ENCODE measurements at regions not wholly inside any gene's neighbourhood (a gene's known extent, or its start where the extent isn't known, plus 50 kb on each side); places are given as distances from the start of the nearest gene placed in this dataset.

- ChIA-PET POLR2A (no interaction called here), CTCF (interaction anchor here (1.2 kb wide), 1 partner anchor 1074 kb away, joined by 3 read pairs; no protein-coding TSS in a partner anchor)
- DNase-seq (ENCODE audit: extremely low spot score): no peak
- TF ChIP-seq, protein P1, sequence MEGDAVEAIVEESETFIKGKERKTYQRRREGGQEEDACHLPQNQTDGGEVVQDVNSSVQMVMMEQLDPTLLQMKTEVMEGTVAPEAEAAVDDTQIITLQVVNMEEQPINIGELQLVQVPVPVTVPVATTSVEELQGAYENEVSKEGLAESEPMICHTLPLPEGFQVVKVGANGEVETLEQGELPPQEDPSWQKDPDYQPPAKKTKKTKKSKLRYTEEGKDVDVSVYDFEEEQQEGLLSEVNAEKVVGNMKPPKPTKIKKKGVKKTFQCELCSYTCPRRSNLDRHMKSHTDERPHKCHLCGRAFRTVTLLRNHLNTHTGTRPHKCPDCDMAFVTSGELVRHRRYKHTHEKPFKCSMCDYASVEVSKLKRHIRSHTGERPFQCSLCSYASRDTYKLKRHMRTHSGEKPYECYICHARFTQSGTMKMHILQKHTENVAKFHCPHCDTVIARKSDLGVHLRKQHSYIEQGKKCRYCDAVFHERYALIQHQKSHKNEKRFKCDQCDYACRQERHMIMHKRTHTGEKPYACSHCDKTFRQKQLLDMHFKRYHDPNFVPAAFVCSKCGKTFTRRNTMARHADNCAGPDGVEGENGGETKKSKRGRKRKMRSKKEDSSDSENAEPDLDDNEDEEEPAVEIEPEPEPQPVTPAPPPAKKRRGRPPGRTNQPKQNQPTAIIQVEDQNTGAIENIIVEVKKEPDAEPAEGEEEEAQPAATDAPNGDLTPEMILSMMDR (IDR thresholded peaks at IDR 0.05; ENCODE audit: control extremely low read depth, extremely low read depth, low read depth, missing control alignments): no peak
These were observed 149.7 kb upstream of the ZFHX3 start for GRCh38 chr16:73197598-73197997.

DNA sequence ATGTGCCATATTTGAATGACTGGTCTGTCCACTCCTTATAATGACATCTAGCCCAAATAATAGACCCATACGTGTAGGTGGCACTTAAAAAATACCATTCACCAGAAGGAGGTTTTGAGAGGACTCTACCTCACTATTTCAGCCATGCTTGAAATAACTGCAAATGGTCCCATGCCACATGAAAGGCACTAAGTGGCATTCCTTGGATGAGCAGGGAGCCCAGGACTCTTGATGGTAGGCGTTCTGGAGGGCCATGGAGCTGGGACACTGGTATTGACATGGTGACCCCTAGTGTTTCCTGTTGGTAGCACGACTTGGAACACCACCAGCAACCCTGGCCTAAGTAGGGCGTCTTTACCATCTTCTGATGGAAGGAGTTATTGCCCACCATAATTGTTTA, 148.7 kb upstream of the ZFHX3 start:
- DNase-seq (ENCODE audit: extremely low spot score): peak; percentile 69
- POLR2A ChIA-PET: no interaction called here
- CTCF ChIA-PET: interaction anchor here (0.8 to 2.4 kb wide), 6 partner anchors 11 to 1073 kb away, joined by 3 to 10 read pairs (median 4); no protein-coding TSS in a partner anchor
- TF ChIP-seq, protein P1 (IDR thresholded peaks at IDR 0.05; ENCODE audit: control extremely low read depth, extremely low read depth, low read depth, missing control alignments): peak; percentile 58

DNA sequence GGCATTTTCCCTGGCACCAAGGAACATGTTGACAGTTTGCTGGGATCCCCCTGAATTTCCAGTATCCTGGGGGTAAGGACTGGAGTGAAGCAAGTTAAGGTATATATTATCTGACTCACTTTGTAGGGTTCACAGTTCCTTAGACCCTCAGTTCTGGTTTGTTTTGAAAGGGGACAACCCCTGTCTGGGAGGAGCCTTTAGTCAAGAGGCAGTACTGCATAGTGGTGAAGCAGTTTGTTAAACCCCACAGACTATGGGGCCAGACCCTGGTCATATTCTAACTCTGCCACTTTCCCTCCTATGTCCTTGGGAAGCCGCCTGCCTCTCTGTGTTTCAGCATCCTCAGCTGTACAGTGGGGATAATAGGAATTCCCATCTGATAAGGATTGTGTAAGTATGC, 145.5 kb upstream of the ZFHX3 start:
- ChIA-PET POLR2A (no interaction called here), CTCF (no interaction called here)
- TF ChIP-seq, protein P1 (IDR thresholded peaks at IDR 0.05; ENCODE audit: control extremely low read depth, extremely low read depth, low read depth, missing control alignments): no peak
- DNase-seq (ENCODE audit: extremely low spot score): no peak

DNA sequence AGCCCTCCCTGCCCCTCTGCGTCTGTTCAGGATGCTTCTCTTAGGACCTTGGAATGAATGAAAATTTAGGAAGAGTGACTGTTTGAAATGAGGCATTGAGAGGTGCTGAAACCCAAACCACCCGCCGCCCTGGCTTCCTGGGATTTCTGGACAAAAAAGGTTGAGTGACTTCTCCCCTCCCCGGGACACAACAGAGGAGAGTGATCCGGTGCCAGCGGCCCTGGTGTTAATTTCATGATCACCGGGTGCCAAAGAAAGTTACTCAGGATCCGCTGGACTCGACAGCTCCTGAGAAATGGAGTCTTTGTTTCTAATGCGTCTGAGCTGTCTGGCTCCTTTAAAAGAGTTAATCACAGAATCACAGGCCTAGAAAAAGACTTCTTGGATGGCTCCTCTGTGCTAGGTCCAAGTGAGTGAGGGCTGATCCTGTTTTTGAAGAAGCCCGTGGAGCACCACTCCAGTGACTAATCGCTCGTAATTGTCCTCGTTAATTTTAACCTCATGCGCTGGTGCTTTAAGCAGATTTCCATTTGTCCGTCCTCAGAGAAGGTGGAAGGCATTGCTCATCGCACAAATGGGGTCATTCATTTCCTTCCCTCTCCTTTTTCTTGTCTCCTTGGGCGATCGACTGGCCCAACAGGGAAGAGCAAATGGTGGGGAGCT, 144.4 kb upstream of the ZFHX3 start:
- POLR2A ChIA-PET: no interaction called here
- CTCF ChIA-PET: no interaction called here
- no peak for DNase-seq (ENCODE audit: extremely low spot score)
- TF ChIP-seq, protein P1 (IDR thresholded peaks at IDR 0.05; ENCODE audit: control extremely low read depth, extremely low read depth, low read depth, missing control alignments): no peak

DNA sequence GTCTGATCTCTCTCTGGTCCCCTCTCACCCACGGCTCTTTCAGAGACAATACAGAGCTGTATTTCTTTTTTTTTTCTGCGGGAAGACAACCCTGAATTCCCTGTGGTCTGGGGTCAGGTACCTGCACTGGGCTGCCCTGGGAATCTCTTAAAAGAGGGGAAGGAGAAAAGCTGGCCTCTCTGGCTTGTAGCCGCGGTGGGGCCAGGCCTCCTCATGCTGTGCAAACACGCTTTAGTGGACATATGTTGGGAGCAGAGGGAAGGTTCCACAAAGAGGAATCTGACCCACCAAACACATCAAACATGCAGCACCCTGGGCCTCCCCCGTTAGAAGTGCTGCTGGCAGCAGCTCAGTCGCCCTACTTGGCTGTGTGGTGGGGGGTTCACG, 143.7 kb upstream of the ZFHX3 start:
- TF ChIP-seq, protein P1 (IDR thresholded peaks at IDR 0.05; ENCODE audit: control extremely low read depth, extremely low read depth, low read depth, missing control alignments): no peak
- ChIA-PET CTCF (no interaction called here), POLR2A (no interaction called here)
- no peak for DNase-seq (ENCODE audit: extremely low spot score)

GRCh38 chr16:73190688-73191659, 143.0 kb upstream of the ZFHX3 start:
- ChIA-PET CTCF (no interaction called here), POLR2A (no interaction called here)
- DNase-seq (ENCODE audit: extremely low spot score): no peak
- TF ChIP-seq, protein P1 (IDR thresholded peaks at IDR 0.05; ENCODE audit: control extremely low read depth, extremely low read depth, low read depth, missing control alignments): no peak

Measured in GM10248 (cell line).